ENCODE measurements at regions not wholly inside any gene's neighbourhood (a gene's known extent, or its start where the extent isn't known, plus 50 kb on each side); places are given as distances from the start of the nearest gene placed in this dataset.

DNA sequence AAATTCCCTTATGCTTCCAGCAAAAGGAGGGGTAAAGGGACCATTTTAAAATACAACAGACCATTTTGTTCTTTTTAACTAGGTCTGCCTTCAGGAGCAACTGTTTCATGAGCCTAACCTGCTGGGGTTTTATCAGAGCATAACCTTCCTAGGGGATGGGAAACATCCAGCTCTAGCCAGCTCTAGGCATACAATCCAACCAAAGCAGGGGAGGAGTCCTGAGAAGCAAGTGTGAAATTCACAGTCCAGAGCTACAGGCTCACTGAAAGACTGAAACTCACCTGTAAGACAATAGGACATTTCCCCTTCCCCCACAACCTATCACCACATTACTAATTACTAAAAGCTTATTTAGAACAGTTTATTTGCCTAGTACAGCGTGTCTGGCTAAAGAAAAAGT, 1296.6 kb upstream of the DDX18 start:
- no peak overlapping the region for H3K4me3 ChIP-seq
- no peaks in the 10 kb centered on the region for H3K4me1 ChIP-seq (ENCODE audit: control insufficient read depth, insufficient read depth, low read length)
- TF ChIP-seq SMARCA5 (IDR thresholded peaks at IDR 0.05) (no peak), ZNF207 (IDR thresholded peaks at IDR 0.05; ENCODE audit: borderline replicate concordance) (no peak), ESRRA (IDR thresholded peaks at IDR 0.05; ENCODE audit: low read length) (no peak), NFYB (IDR thresholded peaks at IDR 0.05; ENCODE audit: insufficient read depth, low read depth, low read length) (no peak), HDGF (IDR thresholded peaks at IDR 0.05) (no peak), SPI1 (IDR thresholded peaks at IDR 0.05; ENCODE audit: borderline replicate concordance, insufficient read depth, low read depth, low read length) (no peak), RBBP5 (conservative IDR thresholded peaks at IDR 0.05) (no peak), CHD4 (IDR thresholded peaks at IDR 0.05) (no peak), GABPA (IDR thresholded peaks at IDR 0.05; ENCODE audit: low read depth) (no peak), IKZF2 (IDR thresholded peaks at IDR 0.05) (no peak), NR2F1 (conservative IDR thresholded peaks at IDR 0.05) (no peak), NRF1 (conservative IDR thresholded peaks at IDR 0.05; ENCODE audit: low read depth, low read length) (no peak), DPF2 (IDR thresholded peaks at IDR 0.05) (no peak)
- TF ChIP-seq, protein P1, sequence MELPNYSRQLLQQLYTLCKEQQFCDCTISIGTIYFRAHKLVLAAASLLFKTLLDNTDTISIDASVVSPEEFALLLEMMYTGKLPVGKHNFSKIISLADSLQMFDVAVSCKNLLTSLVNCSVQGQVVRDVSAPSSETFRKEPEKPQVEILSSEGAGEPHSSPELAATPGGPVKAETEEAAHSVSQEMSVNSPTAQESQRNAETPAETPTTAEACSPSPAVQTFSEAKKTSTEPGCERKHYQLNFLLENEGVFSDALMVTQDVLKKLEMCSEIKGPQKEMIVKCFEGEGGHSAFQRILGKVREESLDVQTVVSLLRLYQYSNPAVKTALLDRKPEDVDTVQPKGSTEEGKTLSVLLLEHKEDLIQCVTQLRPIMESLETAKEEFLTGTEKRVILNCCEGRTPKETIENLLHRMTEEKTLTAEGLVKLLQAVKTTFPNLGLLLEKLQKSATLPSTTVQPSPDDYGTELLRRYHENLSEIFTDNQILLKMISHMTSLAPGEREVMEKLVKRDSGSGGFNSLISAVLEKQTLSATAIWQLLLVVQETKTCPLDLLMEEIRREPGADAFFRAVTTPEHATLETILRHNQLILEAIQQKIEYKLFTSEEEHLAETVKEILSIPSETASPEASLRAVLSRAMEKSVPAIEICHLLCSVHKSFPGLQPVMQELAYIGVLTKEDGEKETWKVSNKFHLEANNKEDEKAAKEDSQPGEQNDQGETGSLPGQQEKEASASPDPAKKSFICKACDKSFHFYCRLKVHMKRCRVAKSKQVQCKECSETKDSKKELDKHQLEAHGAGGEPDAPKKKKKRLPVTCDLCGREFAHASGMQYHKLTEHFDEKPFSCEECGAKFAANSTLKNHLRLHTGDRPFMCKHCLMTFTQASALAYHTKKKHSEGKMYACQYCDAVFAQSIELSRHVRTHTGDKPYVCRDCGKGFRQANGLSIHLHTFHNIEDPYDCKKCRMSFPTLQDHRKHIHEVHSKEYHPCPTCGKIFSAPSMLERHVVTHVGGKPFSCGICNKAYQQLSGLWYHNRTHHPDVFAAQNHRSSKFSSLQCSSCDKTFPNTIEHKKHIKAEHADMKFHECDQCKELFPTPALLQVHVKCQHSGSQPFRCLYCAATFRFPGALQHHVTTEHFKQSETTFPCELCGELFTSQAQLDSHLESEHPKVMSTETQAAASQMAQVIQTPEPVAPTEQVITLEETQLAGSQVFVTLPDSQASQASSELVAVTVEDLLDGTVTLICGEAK (IDR thresholded peaks at IDR 0.05; ENCODE audit: borderline replicate concordance), result no peak
- TF ChIP-seq, protein P2, sequence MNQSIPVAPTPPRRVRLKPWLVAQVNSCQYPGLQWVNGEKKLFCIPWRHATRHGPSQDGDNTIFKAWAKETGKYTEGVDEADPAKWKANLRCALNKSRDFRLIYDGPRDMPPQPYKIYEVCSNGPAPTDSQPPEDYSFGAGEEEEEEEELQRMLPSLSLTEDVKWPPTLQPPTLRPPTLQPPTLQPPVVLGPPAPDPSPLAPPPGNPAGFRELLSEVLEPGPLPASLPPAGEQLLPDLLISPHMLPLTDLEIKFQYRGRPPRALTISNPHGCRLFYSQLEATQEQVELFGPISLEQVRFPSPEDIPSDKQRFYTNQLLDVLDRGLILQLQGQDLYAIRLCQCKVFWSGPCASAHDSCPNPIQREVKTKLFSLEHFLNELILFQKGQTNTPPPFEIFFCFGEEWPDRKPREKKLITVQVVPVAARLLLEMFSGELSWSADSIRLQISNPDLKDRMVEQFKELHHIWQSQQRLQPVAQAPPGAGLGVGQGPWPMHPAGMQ (IDR thresholded peaks at IDR 0.05; ENCODE audit: borderline replicate concordance), result no peak
- TF ChIP-seq, protein P3, sequence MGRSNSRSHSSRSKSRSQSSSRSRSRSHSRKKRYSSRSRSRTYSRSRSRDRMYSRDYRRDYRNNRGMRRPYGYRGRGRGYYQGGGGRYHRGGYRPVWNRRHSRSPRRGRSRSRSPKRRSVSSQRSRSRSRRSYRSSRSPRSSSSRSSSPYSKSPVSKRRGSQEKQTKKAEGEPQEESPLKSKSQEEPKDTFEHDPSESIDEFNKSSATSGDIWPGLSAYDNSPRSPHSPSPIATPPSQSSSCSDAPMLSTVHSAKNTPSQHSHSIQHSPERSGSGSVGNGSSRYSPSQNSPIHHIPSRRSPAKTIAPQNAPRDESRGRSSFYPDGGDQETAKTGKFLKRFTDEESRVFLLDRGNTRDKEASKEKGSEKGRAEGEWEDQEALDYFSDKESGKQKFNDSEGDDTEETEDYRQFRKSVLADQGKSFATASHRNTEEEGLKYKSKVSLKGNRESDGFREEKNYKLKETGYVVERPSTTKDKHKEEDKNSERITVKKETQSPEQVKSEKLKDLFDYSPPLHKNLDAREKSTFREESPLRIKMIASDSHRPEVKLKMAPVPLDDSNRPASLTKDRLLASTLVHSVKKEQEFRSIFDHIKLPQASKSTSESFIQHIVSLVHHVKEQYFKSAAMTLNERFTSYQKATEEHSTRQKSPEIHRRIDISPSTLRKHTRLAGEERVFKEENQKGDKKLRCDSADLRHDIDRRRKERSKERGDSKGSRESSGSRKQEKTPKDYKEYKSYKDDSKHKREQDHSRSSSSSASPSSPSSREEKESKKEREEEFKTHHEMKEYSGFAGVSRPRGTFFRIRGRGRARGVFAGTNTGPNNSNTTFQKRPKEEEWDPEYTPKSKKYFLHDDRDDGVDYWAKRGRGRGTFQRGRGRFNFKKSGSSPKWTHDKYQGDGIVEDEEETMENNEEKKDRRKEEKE (IDR thresholded peaks at IDR 0.05), result no peak
- no peak for FAIRE-seq
- ChIA-PET RAD21 (ENCODE audit: unreplicated experiment) (no interaction called here), POLR2A (no interaction called here), CTCF (no interaction called here), SMC1A (ENCODE audit: uncharacterized antibody, unreplicated experiment) (no interaction called here)
- DNase-seq (ENCODE audit: low read depth, low spot score), result no peak
- in situ Hi-C loops (cut with MboI) (loop anchor here (25.0 kb wide), 1 partner anchor 1244 kb away; no protein-coding TSS in a partner anchor), intact Hi-C loops (cut with micrococcal nuclease; ENCODE audit: unreplicated experiment) (no loop called here)
- 0% methylated on average over 1 of the region's 1 CpG for WGBS (ENCODE audit: insufficient coverage, insufficient replicate concordance, low lambda C conversion rate, missing lambda C conversion rate)
- no peak for ATAC-seq
- H3K27ac ChIP-seq (ENCODE audit: control insufficient read depth, insufficient read depth), result no peak overlapping the region
- no peaks in the 10 kb centered on the region for H3K79me2 ChIP-seq (ENCODE audit: control insufficient read depth, insufficient read depth, low read length)
- H3K9me3 ChIP-seq (replicated peaks; ENCODE audit: control insufficient read depth, insufficient read depth, low read length), result no peaks in the 10 kb centered on the region
- H3K4me2 ChIP-seq (ENCODE audit: control insufficient read depth, insufficient read depth), result no peak overlapping the region
- no peak overlapping the region for H2AFZ ChIP-seq (ENCODE audit: control insufficient read depth, low read depth, low read length)
- no peak overlapping the region for H3K9ac ChIP-seq (ENCODE audit: control insufficient read depth, insufficient read depth, low read length)
- BruUV-seq (replicated peaks), result no TSS peak
- H4K20me1 ChIP-seq (ENCODE audit: control insufficient read depth, insufficient read depth), result no peaks in the 10 kb centered on the region
- no peaks in the 10 kb centered on the region for H3K27me3 ChIP-seq (replicated peaks in 1 of 2; ENCODE audit: control insufficient read depth in 2 of 2, insufficient read depth in 2 of 2, low read length in 1 of 2)
- no peaks in the 10 kb centered on the region for H3K36me3 ChIP-seq (ENCODE audit: control insufficient read depth in 2 of 2, insufficient read depth in 2 of 2, low read length in 1 of 2)

Data from GM12878 (cell line).